ENCODE measurements at regions not wholly inside any gene's neighbourhood (a gene's known extent, or its start where the extent isn't known, plus 50 kb on each side); places are given as distances from the start of the nearest gene placed in this dataset.

DNA sequence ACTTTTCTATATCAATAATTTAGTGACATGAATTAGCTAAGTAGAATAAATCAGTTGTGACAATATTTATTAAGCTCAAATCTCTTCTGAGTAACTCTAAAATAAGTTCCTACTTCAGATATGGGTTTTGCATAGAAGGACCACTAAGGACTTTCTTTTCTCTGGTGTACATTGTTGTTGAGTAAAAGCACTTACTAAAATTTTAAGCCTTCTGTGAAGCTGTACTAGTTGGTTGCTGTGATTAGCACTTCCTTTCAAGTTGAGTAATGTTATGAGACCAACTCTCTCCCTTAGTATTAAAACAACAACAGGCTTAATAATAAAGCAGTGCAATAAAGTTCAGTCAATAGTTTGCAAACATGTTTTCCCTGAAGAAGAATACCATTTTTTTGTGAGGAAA, 667.4 kb upstream of the NDST4 start:
- Mint-ChIP-seq H3K4me1 (peaks cover 5% of the 10 kb centered on the region), H3K27me3 (no peaks in the 10 kb centered on the region), H3K4me3 (no peak overlapping the region), H3K36me3 (ENCODE audit: low read depth) (no peaks in the 10 kb centered on the region), H3K27ac (no peak overlapping the region)
- no peaks in the 10 kb centered on the region for H3K9me3 ChIP-seq (ENCODE audit: control insufficient read depth, low read length, poor library complexity, severe bottlenecking)
- no peak for ATAC-seq
- no peak for DNase-seq

DNA sequence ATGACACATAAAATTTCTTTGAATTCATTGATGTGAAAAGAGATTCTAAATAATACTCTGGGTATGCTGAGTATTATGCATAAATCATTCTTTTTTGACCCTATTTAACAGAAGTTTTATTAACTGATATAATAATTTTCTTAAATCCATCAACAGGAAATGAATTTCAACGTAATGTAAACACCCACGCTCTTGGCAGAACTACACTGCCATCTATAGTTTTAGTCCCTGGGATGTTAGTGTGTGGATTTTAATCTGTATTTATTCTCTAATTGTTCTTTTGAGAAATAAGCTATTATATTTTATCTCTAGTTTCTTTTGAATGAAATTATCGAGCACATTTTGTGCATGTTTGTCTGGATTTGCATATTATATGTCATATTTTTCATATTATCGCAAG, 666.8 kb upstream of the NDST4 start:
- no peaks in the 10 kb centered on the region for H3K9me3 ChIP-seq (ENCODE audit: control insufficient read depth, low read length, poor library complexity, severe bottlenecking)
- Mint-ChIP-seq H3K36me3 (ENCODE audit: low read depth) (no peaks in the 10 kb centered on the region), H3K27ac (no peak overlapping the region), H3K4me1 (peaks cover 5% of the 10 kb centered on the region), H3K4me3 (no peak overlapping the region), H3K27me3 (no peaks in the 10 kb centered on the region)
- ATAC-seq (no peak), DNase-seq (no peak)

DNA sequence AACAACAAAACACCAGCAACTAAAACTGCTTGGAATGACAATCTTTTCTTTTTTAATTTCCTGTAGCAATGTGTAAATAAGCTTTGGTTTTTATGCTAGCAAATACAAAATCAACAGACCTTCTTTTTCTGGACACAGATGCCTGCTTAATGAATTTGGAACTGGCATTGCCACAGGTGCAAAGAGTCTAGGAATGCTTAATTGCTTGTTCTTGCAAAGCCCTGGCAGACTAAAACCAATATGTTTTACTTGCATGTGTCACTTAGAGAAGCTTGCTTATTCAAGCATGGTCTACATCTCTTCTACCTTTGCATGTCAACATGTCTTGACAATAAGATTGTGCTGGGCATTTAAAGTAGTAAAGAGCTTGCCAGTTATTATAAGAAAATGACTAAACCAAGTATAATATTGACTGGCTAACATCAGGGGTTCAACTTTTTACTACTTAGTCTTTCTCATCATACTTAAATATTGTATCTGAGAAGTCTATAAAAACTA, 656.7 kb upstream of the NDST4 start:
- H3K36me3 Mint-ChIP-seq (ENCODE audit: low read depth), result no peaks in the 10 kb centered on the region

DNA sequence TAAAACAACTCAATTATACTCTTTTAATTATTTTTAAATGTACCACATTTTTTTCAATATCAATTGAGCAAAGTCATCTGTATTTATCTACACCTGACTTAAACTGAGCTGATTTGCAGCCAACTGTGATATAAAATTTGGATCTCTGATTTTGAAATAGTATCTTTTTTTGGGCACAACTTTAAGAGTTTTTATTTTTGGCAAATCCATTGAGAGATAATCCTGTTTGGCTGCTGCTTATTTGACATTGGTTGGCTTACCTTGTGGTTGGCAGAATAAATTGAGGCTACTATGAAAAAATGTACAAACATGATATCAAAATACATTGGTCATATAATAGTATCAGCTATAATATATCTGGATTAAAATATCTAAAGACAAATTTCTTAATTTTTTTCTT, 656.0 kb upstream of the NDST4 start:
- no peaks in the 10 kb centered on the region for H3K4me1 Mint-ChIP-seq
- no peak for ATAC-seq
- no peaks in the 10 kb centered on the region for H3K36me3 Mint-ChIP-seq (ENCODE audit: low read depth)
- H3K27me3 Mint-ChIP-seq, result no peaks in the 10 kb centered on the region
- no peaks in the 10 kb centered on the region for H3K9me3 ChIP-seq (ENCODE audit: control insufficient read depth, low read length, poor library complexity, severe bottlenecking)
- no peak overlapping the region for H3K4me3 Mint-ChIP-seq
- no peak overlapping the region for H3K27ac Mint-ChIP-seq
- DNase-seq, result no peak

More for the DNA sequence above, 656.7 kb upstream of the NDST4 start:
- H3K27ac Mint-ChIP-seq, result no peak overlapping the region
- ATAC-seq (no peak), DNase-seq (no peak)
- H3K27me3 Mint-ChIP-seq, result no peaks in the 10 kb centered on the region
- no peaks in the 10 kb centered on the region for H3K9me3 ChIP-seq (ENCODE audit: control insufficient read depth, low read length, poor library complexity, severe bottlenecking)
- H3K4me3 Mint-ChIP-seq, result no peak overlapping the region
- H3K4me1 Mint-ChIP-seq, result no peaks in the 10 kb centered on the region

DNA sequence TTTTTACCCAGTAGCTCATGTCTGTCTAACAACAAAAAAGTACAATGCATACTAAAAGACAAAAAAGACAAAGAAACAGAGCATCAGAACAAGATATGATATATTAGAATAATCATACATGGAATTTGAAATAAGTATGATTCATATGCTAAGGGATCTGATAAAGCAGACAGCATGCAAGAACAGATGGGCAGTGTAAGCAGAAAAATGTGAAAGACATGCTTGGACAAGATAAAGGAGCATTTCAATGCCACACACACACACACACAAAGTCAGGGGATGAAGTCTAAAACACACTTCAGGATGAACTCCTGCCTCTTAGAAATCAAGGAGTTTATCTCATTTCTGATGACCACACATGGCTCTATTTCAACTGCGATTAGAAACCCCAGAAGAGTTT, 649.6 kb upstream of the NDST4 start:
- no peak overlapping the region for H3K27ac Mint-ChIP-seq
- H3K4me1 Mint-ChIP-seq, result no peaks in the 10 kb centered on the region
- H3K36me3 Mint-ChIP-seq (ENCODE audit: low read depth), result no peaks in the 10 kb centered on the region
- no peaks in the 10 kb centered on the region for H3K9me3 ChIP-seq (ENCODE audit: control insufficient read depth, low read length, poor library complexity, severe bottlenecking)
- DNase-seq (no peak), ATAC-seq (no peak)
- H3K4me3 Mint-ChIP-seq, result no peak overlapping the region
- no peaks in the 10 kb centered on the region for H3K27me3 Mint-ChIP-seq

DNA sequence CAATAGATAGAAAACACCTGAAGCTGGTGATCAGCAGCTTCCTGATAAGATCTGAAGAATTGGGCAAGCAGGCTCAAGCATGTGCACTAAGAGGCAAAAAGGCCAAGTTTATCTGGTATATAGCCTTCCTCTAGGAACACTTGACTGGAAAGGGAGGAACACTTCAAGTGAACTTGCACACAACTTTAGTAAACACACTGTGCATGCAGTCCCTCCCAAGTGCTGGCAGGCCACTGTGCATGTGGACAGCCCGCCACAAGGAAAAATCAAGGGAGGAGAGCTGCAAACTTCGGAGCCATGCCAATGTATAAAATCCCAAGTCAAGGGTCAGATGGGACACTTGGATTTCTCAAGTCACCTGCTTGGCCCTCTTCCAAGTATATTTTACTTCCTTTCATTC, 645.8 kb upstream of the NDST4 start:
- Mint-ChIP-seq H3K27ac (no peak overlapping the region), H3K4me3 (no peak overlapping the region)

DNA sequence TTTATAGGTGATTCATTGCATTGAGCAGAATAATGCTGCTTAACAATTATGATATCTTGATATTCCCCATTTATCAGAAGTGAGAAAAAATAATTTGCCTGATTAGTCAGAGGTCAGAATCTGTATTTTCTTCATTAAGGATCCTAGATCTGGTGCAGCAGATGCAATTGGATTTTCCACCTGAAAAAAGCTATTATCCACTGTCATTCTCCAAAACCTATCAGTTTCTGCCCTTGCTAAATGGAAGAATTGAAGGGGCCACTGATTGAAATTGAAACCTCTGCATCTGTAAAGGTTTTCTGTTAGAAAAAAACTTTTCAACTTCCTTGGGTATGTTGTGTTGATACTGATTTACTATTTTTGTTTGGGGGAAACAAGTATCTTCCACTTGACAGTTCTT, 636.0 kb upstream of the NDST4 start:
- no peaks in the 10 kb centered on the region for H3K36me3 Mint-ChIP-seq (ENCODE audit: low read depth)

More for the DNA sequence above, 645.8 kb upstream of the NDST4 start:
- Mint-ChIP-seq H3K4me1 (no peaks in the 10 kb centered on the region), H3K36me3 (ENCODE audit: low read depth) (no peaks in the 10 kb centered on the region), H3K27me3 (no peaks in the 10 kb centered on the region)
- no peaks in the 10 kb centered on the region for H3K9me3 ChIP-seq (ENCODE audit: control insufficient read depth, low read length, poor library complexity, severe bottlenecking)
- no peak for ATAC-seq
- DNase-seq, result no peak

DNA sequence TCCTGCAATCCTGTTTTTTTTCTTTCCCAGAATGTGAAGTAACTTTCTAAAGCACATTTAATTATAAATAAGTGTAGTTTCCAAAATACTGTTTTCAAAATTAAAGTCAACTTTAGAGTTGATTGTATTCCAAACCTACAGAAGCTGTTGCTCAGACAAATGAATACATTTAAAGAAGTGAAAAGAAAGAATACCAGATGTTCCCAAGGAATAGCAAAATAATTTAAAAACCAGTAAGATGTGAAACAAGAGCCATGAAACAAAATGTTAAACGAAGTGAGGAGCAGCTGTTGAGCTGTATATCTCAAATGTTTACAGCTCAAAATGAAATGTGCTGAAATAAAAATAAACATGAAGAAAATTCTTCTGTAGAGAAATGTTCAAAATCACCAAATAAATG, 627.4 kb upstream of the NDST4 start:
- no peak overlapping the region for H3K27ac Mint-ChIP-seq
- ATAC-seq, result no peak
- no peak for DNase-seq
- no peaks in the 10 kb centered on the region for H3K27me3 Mint-ChIP-seq
- no peaks in the 10 kb centered on the region for H3K36me3 Mint-ChIP-seq (ENCODE audit: low read depth)
- no peaks in the 10 kb centered on the region for H3K4me1 Mint-ChIP-seq
- H3K4me3 Mint-ChIP-seq, result no peak overlapping the region
- H3K9me3 ChIP-seq (ENCODE audit: control insufficient read depth, low read length, poor library complexity, severe bottlenecking), result no peaks in the 10 kb centered on the region

More for the DNA sequence above, 636.0 kb upstream of the NDST4 start:
- no peak for ATAC-seq
- no peaks in the 10 kb centered on the region for H3K9me3 ChIP-seq (ENCODE audit: control insufficient read depth, low read length, poor library complexity, severe bottlenecking)
- Mint-ChIP-seq H3K27ac (no peak overlapping the region), H3K27me3 (no peaks in the 10 kb centered on the region), H3K4me3 (no peak overlapping the region), H3K4me1 (no peaks in the 10 kb centered on the region)
- DNase-seq, result no peak

DNA sequence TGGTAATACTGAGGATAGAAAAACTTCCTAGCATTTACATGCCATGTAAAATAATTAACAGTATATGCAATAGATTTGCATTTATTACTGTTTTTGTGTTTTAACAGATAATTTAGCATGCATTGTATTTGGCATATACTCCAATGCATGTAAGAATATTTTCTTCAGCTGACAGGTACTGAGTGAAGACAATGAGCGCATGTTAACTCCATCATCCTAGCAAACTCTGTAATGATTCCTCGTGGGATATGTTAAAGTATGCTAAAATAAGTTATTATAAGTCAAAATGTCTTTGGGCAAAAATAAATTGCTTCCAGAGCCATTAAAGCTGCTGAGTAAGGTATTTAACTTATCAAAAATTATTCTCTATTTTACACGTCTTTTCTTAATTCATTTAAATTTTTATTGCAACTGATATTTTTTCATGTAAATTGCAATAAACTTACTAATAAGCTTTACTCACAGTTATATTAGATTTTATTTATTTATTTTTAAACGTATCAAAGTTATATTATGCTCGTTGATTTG, 616.4 kb upstream of the NDST4 start:
- no peak for DNase-seq
- no peaks in the 10 kb centered on the region for H3K36me3 Mint-ChIP-seq (ENCODE audit: low read depth)
- H3K9me3 ChIP-seq (ENCODE audit: control insufficient read depth, low read length, poor library complexity, severe bottlenecking), result no peaks in the 10 kb centered on the region
- no peak overlapping the region for H3K27ac Mint-ChIP-seq
- no peaks in the 10 kb centered on the region for H3K4me1 Mint-ChIP-seq
- ATAC-seq, result no peak
- H3K27me3 Mint-ChIP-seq, result no peaks in the 10 kb centered on the region
- no peak overlapping the region for H3K4me3 Mint-ChIP-seq

DNA sequence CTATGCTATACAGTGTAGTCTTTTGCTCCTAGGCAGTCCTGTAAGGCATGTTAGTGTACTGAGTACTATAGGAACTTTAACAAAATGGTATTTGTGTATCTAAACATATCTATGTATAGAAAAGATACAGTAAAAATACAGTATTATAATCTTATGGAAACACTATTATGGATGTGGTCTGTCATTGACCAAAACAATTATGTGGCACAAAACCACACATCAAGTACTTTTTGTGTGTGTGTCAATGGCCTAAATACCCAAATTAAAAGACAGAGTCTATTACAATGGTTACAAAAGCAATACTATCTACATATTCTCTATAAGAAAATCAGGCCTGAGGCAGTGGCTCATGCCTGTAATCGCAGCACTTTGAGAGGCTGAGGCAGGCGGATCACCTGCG, 610.2 kb upstream of the NDST4 start:
- H3K4me1 Mint-ChIP-seq, result no peaks in the 10 kb centered on the region
- H3K27ac Mint-ChIP-seq, result no peak overlapping the region
- no peak for ATAC-seq
- DNase-seq, result no peak
- no peaks in the 10 kb centered on the region for H3K27me3 Mint-ChIP-seq
- H3K9me3 ChIP-seq (ENCODE audit: control insufficient read depth, low read length, poor library complexity, severe bottlenecking), result no peaks in the 10 kb centered on the region
- H3K36me3 Mint-ChIP-seq (ENCODE audit: low read depth), result no peaks in the 10 kb centered on the region
- no peak overlapping the region for H3K4me3 Mint-ChIP-seq

DNA sequence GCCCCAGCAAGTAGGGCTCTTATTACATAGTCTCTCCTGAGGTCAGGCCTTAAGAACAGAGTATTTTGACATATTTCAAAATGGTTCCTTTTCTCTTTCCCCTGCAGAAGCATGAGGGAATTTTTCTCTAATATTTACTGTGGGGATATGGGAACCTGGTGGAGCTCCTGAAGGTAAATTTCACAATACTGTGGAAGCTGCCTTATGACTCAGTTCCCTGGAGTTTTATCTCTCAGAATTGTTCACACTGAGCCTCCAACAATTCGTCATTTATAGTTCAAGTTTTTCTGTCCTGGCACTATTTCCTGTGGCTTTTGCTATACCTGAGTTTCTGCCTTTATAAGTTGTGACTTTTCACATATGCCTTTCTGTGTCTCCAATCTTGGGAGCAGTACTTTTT, 607.2 kb upstream of the NDST4 start:
- no peaks in the 10 kb centered on the region for H3K36me3 Mint-ChIP-seq (ENCODE audit: low read depth)
- no peak for DNase-seq
- H3K9me3 ChIP-seq (ENCODE audit: control insufficient read depth, low read length, poor library complexity, severe bottlenecking), result no peaks in the 10 kb centered on the region
- no peak overlapping the region for H3K4me3 Mint-ChIP-seq
- no peaks in the 10 kb centered on the region for H3K4me1 Mint-ChIP-seq
- ATAC-seq, result no peak
- H3K27me3 Mint-ChIP-seq, result no peaks in the 10 kb centered on the region
- no peak overlapping the region for H3K27ac Mint-ChIP-seq

DNA sequence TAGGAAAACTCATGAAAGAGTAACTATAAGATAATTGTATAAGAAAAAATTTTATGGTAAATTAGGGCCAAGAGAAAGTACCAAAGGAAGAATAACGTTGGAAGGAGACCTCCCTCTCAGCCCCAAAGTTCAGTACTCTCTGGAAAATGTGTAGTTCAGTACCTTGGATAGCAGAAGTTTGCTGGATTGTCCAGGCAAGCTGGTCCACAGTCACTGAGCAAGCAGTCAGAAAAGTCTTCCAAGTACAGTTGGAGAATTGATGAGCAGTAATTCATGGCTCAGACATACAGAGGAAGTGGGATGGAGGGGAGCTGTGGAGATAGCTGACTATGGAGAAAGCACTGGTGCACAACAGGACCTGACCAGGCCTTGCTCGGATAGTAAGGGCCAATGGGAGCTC, 598.2 kb upstream of the NDST4 start:
- no peaks in the 10 kb centered on the region for H3K4me1 Mint-ChIP-seq
- H3K36me3 Mint-ChIP-seq (ENCODE audit: low read depth), result no peaks in the 10 kb centered on the region
- no peak for DNase-seq

DNA sequence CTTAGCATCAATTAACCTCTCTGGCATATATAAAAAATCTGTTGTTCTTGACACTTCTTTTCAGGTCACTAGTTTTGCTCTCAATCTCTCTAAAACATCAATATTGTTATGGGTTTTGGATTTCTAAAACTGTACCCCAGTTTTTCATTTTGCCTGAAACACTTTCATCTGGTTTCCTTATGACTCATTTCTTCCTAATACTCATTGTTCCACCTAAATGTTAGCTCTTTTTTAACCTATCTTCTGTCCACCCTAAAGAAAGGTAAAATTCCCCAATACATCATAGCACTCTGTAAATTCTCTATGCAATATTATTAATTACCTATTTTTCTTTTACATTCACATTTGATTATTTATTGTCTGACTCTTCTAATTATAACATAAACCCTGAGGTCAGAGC, 575.5 kb upstream of the NDST4 start:
- no peak for ATAC-seq
- DNase-seq, result no peak
- H3K4me3 Mint-ChIP-seq, result no peak overlapping the region
- peaks cover 2% of the 10 kb centered on the region for H3K36me3 Mint-ChIP-seq (ENCODE audit: low read depth)
- H3K4me1 Mint-ChIP-seq, result no peaks in the 10 kb centered on the region
- no peaks in the 10 kb centered on the region for H3K27me3 Mint-ChIP-seq
- no peaks in the 10 kb centered on the region for H3K9me3 ChIP-seq (ENCODE audit: control insufficient read depth, low read length, poor library complexity, severe bottlenecking)
- no peak overlapping the region for H3K27ac Mint-ChIP-seq

More for the DNA sequence above, 598.2 kb upstream of the NDST4 start:
- H3K4me3 Mint-ChIP-seq, result no peak overlapping the region
- ATAC-seq, result no peak
- no peak overlapping the region for H3K27ac Mint-ChIP-seq
- no peaks in the 10 kb centered on the region for H3K9me3 ChIP-seq (ENCODE audit: control insufficient read depth, low read length, poor library complexity, severe bottlenecking)
- H3K27me3 Mint-ChIP-seq, result no peaks in the 10 kb centered on the region

DNA sequence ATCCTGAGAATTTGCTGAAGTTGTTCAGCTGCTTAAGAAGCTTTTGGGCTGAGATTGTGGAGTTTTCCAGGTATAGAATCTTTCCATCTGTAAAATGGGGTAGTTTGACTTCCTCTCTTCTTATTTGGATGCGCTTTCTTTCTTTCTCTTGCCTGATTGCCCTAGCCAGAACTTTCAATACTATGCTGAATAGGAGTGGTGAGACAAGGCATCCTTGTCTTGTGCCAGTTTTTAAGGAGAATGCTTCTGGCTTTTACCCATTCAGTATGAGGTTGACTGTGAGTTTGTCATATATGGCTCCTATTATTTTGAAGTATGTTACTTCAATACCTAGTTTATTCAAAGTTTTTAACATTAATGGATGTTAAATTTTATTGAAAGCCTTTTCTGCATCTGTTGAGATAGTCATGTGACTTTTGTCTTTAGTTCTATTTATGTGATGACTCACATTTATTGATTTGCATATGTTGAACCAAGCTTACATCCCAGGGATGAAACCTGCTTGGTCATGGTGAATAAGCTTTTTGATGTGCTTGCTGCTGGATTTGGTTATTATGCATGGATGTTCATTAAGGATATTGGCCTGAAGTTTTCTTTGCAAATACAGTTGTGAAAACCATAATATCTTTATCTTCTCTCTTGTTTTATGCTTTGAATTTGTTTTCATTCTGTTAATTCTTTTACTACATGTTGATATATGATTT, 573.8 kb upstream of the NDST4 start:
- H3K4me1 Mint-ChIP-seq, result no peaks in the 10 kb centered on the region
- no peaks in the 10 kb centered on the region for H3K27me3 Mint-ChIP-seq
- no peak overlapping the region for H3K4me3 Mint-ChIP-seq
- H3K27ac Mint-ChIP-seq, result no peak overlapping the region
- H3K9me3 ChIP-seq (ENCODE audit: control insufficient read depth, low read length, poor library complexity, severe bottlenecking), result no peaks in the 10 kb centered on the region
- no peak for DNase-seq
- H3K36me3 Mint-ChIP-seq (ENCODE audit: low read depth), result peaks cover under 1% of the 10 kb centered on the region
- no peak for ATAC-seq

Data from T-helper 17 cell (primary cell).